ENCODE measurements at regions not wholly inside any gene's neighbourhood (a gene's known extent, or its start where the extent isn't known, plus 50 kb on each side); places are given as distances from the start of the nearest gene placed in this dataset.
"Not testable (repeated sequence)": the region's sequence is repeated elsewhere in the genome, so short reads cannot be mapped to it uniquely, and the experiment has no call there.

GRCh38 chr18:78798402-78799175 is 181.0 kb upstream of the SALL3 start:
- DNase-seq (ENCODE audit: low read depth): no peak

DNA sequence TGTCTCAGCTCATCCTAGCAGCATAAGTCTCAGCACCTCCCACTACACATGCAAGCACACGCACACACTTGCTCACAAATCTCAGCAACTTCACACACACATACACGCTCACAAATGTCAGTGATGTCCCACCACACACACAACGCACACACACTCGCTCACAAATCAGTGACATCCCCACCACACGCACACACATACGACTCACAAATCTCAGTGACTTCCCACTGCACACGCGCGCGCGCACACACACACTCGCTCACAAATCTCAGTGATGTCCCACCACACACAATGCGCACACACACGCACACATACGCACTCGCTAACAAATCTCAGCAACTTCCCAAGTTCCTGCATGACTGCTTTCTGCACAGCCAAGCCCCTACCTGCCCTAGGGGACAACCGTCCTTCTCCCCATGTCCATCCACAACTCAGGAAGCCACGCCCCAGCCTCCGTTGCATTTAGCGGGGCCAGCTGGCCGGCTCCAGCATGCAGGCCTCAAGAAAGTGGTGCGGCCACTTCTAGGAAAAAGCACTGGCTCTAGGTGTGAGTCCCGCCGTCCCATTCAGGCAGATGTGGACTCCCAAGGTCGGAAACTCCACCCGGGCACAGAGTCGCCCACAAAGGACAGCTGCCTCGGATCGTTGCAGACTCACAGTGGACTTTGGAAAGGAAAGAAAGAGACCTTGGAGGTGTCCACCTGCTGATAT is 180.1 kb upstream of the SALL3 start:
- DNase-seq (ENCODE audit: low read depth): no peak

DNA sequence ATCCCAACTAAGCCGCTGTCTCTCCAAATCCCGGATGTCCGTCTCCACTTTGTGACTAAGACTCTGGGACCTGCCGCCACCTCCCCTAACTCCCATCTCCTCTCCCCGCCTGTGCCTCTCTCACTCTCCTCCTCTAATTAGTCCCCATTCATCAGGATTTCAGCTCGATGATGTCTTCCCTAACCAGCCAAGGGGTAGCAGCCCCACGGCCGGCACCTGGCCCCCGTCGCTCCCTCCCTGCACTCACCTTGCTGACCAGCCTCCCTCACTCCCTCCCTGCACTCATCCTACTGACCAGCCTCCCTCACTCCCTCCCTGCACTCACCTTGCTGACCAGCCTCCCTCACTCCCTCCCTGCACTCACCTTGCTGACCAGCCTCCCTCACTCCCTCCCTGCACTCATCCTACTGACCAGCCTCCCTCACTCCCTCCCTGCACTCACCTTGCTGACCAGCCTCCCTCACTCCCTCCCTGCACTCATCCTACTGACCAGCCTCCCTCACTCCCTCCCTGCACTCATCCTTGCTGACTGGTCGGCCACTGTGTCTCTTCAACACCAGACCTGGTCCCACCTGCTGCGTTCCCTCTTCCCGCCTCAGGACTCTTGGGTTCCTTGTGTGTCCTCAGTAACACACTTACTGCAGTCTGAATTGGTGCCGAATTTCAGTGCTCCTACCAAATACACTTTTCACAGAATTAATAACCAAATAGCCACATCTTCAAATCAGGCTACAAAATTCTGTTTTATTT is 179.3 kb upstream of the SALL3 start:
- DNase-seq (ENCODE audit: low read depth): not testable (repeated sequence)

- no peak for DNase-seq (ENCODE audit: low read depth)
Measured at GRCh38 chr18:78801011-78801410, 178.6 kb upstream of the SALL3 start.

DNA sequence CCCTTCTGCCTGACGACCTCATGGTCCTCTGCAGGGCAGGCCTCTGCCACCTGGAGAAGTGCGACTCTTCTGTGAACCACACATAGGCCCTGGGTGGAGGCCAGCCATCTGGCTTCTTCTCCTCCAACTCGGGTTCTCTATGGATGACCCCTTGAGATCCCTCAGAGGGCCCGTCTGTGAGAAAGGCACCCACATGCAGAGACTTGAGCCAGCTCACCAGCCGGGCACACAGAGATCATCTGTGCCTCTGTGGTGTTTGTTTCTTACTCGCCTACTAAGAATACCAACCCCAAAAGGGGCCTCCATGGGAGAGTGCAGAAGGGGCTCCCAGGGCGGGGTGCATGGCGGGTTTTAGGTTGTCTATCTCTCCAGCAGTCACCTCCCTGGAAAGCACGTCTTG is 176.5 kb upstream of the SALL3 start:
- no peak for DNase-seq (ENCODE audit: low read depth)

DNA sequence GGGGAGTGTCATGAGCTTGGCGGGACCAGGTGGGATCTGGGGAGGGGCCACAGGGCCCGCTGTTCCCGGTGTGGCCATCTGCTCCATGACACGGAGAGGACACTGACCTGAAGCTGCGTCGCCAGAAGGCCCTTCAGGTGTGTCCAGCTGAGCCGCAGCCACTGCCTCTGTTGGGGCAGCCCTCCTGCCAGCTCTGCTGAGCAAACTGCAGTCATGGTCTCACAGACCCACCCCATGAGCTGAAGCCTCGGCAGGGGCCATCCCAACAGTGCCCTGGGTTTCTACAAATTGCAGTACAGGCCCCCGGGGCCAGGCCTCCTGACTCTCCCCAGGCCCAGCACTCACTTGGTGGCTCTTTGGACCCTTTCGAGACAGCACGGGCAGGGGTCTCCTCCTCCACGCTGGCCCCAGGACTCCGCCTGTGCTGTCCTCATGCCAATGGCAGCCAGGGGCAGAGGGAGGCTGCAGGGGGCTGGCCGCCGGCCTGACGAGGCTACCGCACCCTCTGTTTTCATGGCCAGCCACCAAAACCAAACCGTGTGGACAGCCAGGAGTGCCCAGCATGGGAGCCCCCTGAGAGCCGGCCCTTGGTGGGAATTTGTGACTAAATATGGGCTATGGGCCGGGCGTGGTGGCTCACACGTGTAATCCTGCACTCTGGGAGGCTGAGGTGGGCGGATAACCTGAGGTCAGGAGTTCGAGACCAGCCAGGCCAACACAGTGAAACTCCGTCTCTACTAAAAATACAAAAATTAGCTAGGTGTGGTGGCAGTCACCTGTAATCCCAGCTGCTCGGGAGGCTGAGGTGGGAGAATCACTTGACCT is 175.2 kb upstream of the SALL3 start:
- no peak for DNase-seq (ENCODE audit: low read depth)

DNA sequence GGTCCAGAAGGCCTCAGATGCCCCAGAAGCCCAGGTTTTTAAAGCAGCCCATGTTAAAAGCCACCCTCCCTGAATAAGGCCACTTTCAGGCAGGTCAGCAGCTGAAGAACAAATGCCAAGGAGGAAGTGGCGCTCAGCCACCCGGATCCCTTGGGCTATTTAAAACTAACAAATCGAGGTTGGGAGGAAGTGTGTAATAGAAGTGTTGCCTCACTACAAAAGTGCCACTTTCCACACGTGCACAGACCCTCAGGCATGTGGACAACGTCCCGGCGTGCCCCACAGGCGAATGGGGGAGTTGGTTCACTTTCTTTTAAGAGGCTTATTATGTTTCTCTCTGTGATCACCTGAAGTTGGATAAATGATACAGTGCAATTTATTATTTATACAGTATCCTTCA is 173.8 kb upstream of the SALL3 start:
- no peak for DNase-seq (ENCODE audit: low read depth)

DNA sequence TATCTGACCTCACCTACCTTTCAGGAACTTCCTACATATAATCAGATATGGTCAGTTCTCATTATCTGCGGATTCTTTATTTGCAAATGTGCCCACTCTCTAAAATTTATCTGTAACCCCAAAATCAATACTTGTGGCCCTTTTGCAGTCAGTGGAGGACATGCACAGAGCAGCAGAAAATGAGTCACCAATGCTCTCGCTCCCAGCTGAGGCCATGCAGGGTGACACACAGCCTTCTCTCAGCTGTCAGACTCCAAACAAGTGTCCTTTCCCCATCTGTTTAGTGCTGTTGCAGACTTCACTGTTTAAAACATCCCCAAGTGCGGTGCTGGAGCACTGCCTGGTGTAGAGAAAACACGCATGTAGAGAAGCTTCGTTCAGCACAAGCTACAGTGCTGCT is 171.9 kb upstream of the SALL3 start:
- DNase-seq (ENCODE audit: low read depth): no peak

GRCh38 chr18:78809845-78810244 is 169.8 kb upstream of the SALL3 start:
- no peak for DNase-seq (ENCODE audit: low read depth)

DNA sequence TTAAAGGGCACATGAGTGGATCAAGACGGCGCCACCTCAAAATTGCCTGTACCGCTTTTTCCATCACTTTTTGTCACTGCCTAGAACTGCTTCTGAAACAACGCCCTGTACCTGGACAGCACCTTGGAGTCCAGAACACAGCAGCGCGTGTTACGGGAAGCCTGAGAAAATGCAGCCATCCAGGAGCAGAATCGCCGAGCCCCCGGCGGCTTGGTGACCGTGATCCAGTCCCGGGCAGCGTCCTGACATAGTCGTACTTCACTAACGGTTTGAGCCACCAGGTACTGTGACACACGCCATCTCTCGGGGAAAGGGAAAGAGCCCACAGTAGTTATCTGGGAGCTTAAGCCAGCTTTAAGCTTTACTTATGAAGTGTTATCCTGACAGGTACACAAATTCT is 168.9 kb upstream of the SALL3 start:
- no peak for DNase-seq (ENCODE audit: low read depth)

- no peak for DNase-seq (ENCODE audit: low read depth)
Measured at GRCh38 chr18:78812067-78812466, 167.6 kb upstream of the SALL3 start.

- DNase-seq (ENCODE audit: low read depth): no peak
Measured at GRCh38 chr18:78813156-78813555, 166.5 kb upstream of the SALL3 start.

DNA sequence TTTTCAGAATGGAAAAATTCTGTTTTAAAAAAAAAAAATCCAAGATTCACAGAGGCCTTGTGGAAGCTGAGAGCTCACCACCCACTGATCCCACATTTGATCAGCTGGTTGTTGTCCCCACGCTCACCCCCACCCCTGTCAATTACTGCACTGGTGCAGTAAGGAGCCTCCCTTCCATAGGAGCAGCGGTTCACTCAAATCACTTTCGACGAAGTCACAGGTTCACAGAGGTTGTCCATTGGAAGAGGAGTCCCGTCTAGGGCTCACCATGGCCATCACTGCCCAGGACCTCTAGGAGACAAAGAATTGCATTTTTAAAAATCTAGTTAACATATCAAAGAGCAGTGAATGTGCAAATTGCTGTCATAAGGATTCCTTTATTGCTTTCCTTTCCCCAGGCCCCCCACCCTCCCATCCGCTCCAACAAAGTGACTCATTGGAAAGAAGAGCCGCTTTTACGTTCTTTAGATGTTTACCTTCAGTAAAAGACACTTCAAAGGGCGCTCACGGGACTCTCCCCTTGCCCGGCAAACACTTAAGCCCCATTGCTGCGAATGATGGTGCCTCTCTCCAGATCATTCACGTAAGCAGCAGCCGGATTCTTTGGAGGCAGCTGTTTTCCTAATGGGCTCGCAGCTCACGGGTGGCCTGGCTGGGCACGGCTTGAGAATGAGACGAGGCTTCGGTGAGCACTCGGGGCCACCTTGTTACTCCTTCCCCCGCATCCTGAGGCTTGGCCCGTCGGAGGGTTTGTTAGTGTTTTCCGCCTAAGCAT is 165.5 kb upstream of the SALL3 start:
- no peak for DNase-seq (ENCODE audit: low read depth)

GRCh38 chr18:78814766-78815165 is 164.9 kb upstream of the SALL3 start:
- no peak for DNase-seq (ENCODE audit: low read depth)

- no peak for DNase-seq (ENCODE audit: low read depth)
Measured at GRCh38 chr18:78816114-78816513, 163.5 kb upstream of the SALL3 start.

DNA sequence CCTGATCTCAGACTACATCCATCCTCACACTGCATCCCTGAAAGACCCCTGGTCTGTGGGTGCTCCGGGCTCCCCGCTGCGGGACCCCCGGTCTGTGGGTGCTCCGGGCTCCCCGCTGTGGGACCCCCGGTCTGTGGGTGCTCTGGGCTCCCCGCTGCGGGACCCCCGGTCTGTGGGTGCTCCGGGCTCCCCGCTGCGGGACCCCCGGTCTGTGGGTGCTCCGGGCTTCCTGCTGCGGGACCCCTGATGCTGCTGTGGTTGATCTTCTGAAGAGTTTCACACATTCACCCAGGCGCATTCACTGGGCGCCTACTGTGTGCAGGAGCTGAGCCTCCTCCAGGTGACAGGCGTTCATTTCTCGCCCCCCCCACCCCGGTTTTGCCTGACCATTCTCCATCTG is 162.7 kb upstream of the SALL3 start:
- no peak for DNase-seq (ENCODE audit: low read depth)

GRCh38 chr18:78818495-78818894 is 161.1 kb upstream of the SALL3 start:
- no peak for DNase-seq (ENCODE audit: low read depth)

GRCh38 chr18:78818961-78819360 is 160.7 kb upstream of the SALL3 start:
- no peak for DNase-seq (ENCODE audit: low read depth)

- DNase-seq (ENCODE audit: low read depth): no peak
Measured at GRCh38 chr18:78820161-78820834, 159.3 kb upstream of the SALL3 start.

DNA sequence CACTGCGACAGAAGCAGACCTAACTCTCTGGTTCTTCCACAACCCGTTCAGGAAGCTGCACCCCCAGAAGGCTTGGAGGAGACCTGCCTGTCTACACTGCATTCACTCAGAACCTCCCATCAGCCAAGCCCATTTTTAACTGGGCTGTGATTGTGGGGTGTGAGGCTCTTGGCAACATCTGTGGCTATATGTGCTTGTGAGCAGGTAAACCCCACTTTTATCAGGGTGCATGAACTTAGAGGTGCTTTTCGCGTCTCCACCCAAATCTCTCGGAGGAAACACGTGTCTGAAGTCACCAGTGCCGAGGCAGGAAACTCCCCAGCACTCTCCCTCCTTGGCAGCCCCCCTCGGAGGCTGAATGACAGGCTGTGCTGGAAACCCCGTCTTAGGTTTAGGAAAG is 158.2 kb upstream of the SALL3 start:
- no peak for DNase-seq (ENCODE audit: low read depth)

All from HT1080 (cell line).